ENCODE measurements at regions not wholly inside any gene's neighbourhood (a gene's known extent, or its start where the extent isn't known, plus 50 kb on each side); places are given as distances from the start of the nearest gene placed in this dataset.

- no peak overlapping the region for H3K9ac ChIP-seq (ENCODE audit: insufficient read length, low read depth)
- H3K27me3 ChIP-seq (ENCODE audit: insufficient read depth, insufficient read length) = no peaks in the 10 kb centered on the region
- H3K4me1 ChIP-seq (ENCODE audit: insufficient read depth, insufficient read length) = no peaks in the 10 kb centered on the region
- H3K9me3 ChIP-seq (ENCODE audit: insufficient read depth, low read length) = no peaks in the 10 kb centered on the region
- TF ChIP-seq SUZ12 (IDR thresholded peaks at IDR 0.05; ENCODE audit: extremely low read depth, insufficient read depth, insufficient read length) = no peak
- no peak for DNase-seq (ENCODE audit: low read depth, low spot score)
- no peaks in the 10 kb centered on the region for H3K36me3 ChIP-seq (ENCODE audit: insufficient read depth, insufficient read length, low read length)
- H3K4me3 ChIP-seq (ENCODE audit: insufficient read length, low read depth) = no peak overlapping the region
These were observed 326.1 kb downstream of the TDRD15 start for GRCh38 chr2:21449881-21450280.

GRCh38 chr2:21451403-21451802 lies 327.6 kb downstream of the TDRD15 start:
- no peak overlapping the region for H3K9ac ChIP-seq (ENCODE audit: insufficient read length, low read depth)
- no peaks in the 10 kb centered on the region for H3K4me1 ChIP-seq (ENCODE audit: insufficient read depth, insufficient read length)
- TF ChIP-seq YY1 (IDR thresholded peaks at IDR 0.05; ENCODE audit: insufficient read depth, insufficient read length) = no peak
- TF ChIP-seq ZNF274 (IDR thresholded peaks at IDR 0.05; ENCODE audit: low read depth, low read length) = no peak
- no peak for TF ChIP-seq SUZ12 (IDR thresholded peaks at IDR 0.05; ENCODE audit: extremely low read depth, insufficient read depth, insufficient read length)
- H3K27me3 ChIP-seq (ENCODE audit: insufficient read depth, insufficient read length) = no peaks in the 10 kb centered on the region
- no peaks in the 10 kb centered on the region for H3K36me3 ChIP-seq (ENCODE audit: insufficient read depth, insufficient read length, low read length)
- H3K4me3 ChIP-seq (ENCODE audit: insufficient read length, low read depth) = no peak overlapping the region
- no peak for DNase-seq (ENCODE audit: low read depth, low spot score)
- no peaks in the 10 kb centered on the region for H3K9me3 ChIP-seq (ENCODE audit: insufficient read depth, low read length)

DNA sequence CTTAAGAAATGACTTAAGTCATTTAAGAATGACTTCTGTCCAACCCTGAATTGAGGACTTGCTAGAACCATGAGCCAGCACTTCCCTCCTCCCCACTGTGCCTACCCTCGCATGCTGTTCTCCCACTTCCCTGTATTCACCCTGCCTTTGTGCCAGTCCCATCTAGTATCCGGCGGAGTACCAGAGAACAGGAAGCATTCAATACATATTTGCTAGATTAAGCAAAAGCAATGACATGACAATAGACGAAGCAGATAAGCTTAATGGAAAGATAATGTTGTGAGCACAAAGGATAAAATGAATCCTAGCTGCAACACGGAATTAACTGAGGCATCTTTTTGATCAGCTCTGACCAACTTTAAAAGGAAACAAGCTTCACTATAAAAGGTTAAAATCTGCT lies 328.5 kb downstream of the TDRD15 start:
- Histone ChIP-seq H3K4me1 (ENCODE audit: insufficient read depth, insufficient read length) (no peaks in the 10 kb centered on the region), H3K27me3 (ENCODE audit: insufficient read depth, insufficient read length) (no peaks in the 10 kb centered on the region), H3K9me3 (ENCODE audit: insufficient read depth, low read length) (0 out of 2 replicates have a peak, but pooled peaks cover 5% of the 10 kb centered on the region), H3K4me3 (ENCODE audit: insufficient read length, low read depth) (no peak overlapping the region), H3K36me3 (ENCODE audit: insufficient read depth, insufficient read length, low read length) (no peaks in the 10 kb centered on the region), H3K9ac (ENCODE audit: insufficient read length, low read depth) (no peak overlapping the region)
- DNase-seq (ENCODE audit: low read depth, low spot score) = no peak
- TF ChIP-seq ZNF274 (IDR thresholded peaks at IDR 0.05; ENCODE audit: low read depth, low read length) (no peak), SUZ12 (IDR thresholded peaks at IDR 0.05; ENCODE audit: extremely low read depth, insufficient read depth, insufficient read length) (no peak), YY1 (IDR thresholded peaks at IDR 0.05; ENCODE audit: insufficient read depth, insufficient read length) (no peak)

DNA sequence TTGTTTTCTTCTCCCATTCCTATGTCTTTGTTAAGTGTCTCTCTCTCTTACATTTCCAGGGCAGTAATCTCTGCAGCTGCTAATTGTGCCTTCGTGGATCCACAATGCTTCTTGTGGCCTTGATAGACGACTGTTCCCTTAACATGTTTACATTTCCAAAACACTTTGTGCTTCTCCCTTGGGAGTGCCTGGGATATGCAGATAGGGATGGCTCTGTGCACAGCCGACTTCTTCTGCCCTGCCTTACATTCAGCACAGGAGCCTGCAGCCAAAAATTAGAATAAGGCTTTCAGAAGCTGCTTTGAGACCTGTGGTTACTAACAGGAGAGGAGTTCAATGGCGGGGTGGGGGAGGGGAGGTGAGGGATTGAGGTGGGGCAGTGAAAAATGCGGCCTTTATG lies 328.9 kb downstream of the TDRD15 start:
- Histone ChIP-seq H3K9me3 (ENCODE audit: insufficient read depth, low read length) (0 out of 2 replicates have a peak, but pooled peaks cover 5% of the 10 kb centered on the region), H3K27me3 (ENCODE audit: insufficient read depth, insufficient read length) (no peaks in the 10 kb centered on the region), H3K4me1 (ENCODE audit: insufficient read depth, insufficient read length) (no peaks in the 10 kb centered on the region), H3K36me3 (ENCODE audit: insufficient read depth, insufficient read length, low read length) (no peaks in the 10 kb centered on the region), H3K9ac (ENCODE audit: insufficient read length, low read depth) (no peak overlapping the region), H3K4me3 (ENCODE audit: insufficient read length, low read depth) (no peak overlapping the region)
- DNase-seq (ENCODE audit: low read depth, low spot score) = peak; percentile 32
- no peak for TF ChIP-seq ZNF274 (IDR thresholded peaks at IDR 0.05; ENCODE audit: low read depth, low read length)
- TF ChIP-seq SUZ12 (IDR thresholded peaks at IDR 0.05; ENCODE audit: extremely low read depth, insufficient read depth, insufficient read length) = no peak
- TF ChIP-seq YY1 (IDR thresholded peaks at IDR 0.05; ENCODE audit: insufficient read depth, insufficient read length) = no peak

DNA sequence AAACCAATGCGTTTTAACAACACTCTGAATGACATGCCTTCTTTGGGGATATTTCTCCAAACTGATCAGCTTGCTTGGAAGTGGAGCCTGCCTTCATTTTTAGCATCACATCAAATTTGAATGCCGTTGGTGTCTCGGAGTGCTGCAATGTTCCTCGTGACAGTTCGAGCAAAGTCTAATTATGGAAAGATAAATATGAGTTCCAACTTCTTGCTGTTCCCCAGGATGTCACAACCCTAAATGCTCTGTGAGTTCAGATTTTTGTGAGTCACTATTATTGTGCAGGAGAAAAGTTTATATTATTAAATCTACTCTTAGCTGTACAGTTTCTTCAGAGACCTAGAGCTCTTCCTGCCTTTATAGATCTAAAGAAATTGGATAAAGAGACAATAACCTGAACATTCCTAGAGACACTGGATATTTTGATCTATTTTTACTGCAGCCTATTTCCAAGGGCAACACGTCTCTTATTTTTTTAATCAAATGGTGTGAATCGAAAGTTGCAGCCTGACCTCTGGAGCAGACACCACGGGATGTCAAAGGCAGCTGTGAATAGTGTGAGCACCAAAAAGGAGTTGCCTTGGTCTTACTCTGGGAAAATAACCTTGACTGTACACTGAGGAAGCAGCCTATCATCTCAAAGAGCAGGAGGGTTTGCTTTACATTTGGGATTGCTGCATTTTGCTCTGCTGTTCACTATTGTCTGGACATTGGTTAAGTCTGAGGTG lies 330.1 kb downstream of the TDRD15 start:
- no peaks in the 10 kb centered on the region for H3K27me3 ChIP-seq (ENCODE audit: insufficient read depth, insufficient read length)
- H3K9me3 ChIP-seq (ENCODE audit: insufficient read depth, low read length) = 0 out of 2 replicates have a peak, but pooled peaks cover 5% of the 10 kb centered on the region
- TF ChIP-seq ZNF274 (IDR thresholded peaks at IDR 0.05; ENCODE audit: low read depth, low read length) = no peak
- no peak for TF ChIP-seq SUZ12 (IDR thresholded peaks at IDR 0.05; ENCODE audit: extremely low read depth, insufficient read depth, insufficient read length)
- no peak for TF ChIP-seq YY1 (IDR thresholded peaks at IDR 0.05; ENCODE audit: insufficient read depth, insufficient read length)
- no peak overlapping the region for H3K9ac ChIP-seq (ENCODE audit: insufficient read length, low read depth)
- H3K36me3 ChIP-seq (ENCODE audit: insufficient read depth, insufficient read length, low read length) = no peaks in the 10 kb centered on the region
- no peaks in the 10 kb centered on the region for H3K4me1 ChIP-seq (ENCODE audit: insufficient read depth, insufficient read length)
- no peak for DNase-seq (ENCODE audit: low read depth, low spot score)
- no peak overlapping the region for H3K4me3 ChIP-seq (ENCODE audit: insufficient read length, low read depth)

DNA sequence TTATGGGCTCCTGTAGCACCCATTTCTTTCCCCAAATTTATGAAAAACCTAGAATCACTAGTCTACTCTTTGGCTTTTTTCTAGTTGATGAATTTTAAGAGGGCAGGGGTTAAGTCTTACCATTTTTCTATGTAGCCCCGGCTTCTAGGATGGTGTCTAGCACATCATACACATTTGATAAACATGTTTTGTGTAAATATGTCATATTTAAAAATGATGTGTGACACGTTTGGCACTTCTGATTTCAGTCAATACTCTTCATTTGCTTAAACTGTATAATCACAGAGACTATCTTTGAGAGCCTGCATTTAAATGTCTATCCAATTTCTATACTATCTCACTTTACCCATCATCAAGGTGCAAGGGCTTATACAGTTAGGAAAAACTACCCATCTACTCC lies 331.1 kb downstream of the TDRD15 start:
- no peaks in the 10 kb centered on the region for H3K36me3 ChIP-seq (ENCODE audit: insufficient read depth, insufficient read length, low read length)
- H3K4me1 ChIP-seq (ENCODE audit: insufficient read depth, insufficient read length) = no peaks in the 10 kb centered on the region
- H3K27me3 ChIP-seq (ENCODE audit: insufficient read depth, insufficient read length) = no peaks in the 10 kb centered on the region
- H3K9ac ChIP-seq (ENCODE audit: insufficient read length, low read depth) = no peak overlapping the region
- no peak overlapping the region for H3K4me3 ChIP-seq (ENCODE audit: insufficient read length, low read depth)
- no peak for DNase-seq (ENCODE audit: low read depth, low spot score)
- no peak for TF ChIP-seq YY1 (IDR thresholded peaks at IDR 0.05; ENCODE audit: insufficient read depth, insufficient read length)
- TF ChIP-seq ZNF274 (IDR thresholded peaks at IDR 0.05; ENCODE audit: low read depth, low read length) = no peak
- no peak for TF ChIP-seq SUZ12 (IDR thresholded peaks at IDR 0.05; ENCODE audit: extremely low read depth, insufficient read depth, insufficient read length)
- 0 out of 2 replicates have a peak, but pooled peaks cover 5% of the 10 kb centered on the region for H3K9me3 ChIP-seq (ENCODE audit: insufficient read depth, low read length)

DNA sequence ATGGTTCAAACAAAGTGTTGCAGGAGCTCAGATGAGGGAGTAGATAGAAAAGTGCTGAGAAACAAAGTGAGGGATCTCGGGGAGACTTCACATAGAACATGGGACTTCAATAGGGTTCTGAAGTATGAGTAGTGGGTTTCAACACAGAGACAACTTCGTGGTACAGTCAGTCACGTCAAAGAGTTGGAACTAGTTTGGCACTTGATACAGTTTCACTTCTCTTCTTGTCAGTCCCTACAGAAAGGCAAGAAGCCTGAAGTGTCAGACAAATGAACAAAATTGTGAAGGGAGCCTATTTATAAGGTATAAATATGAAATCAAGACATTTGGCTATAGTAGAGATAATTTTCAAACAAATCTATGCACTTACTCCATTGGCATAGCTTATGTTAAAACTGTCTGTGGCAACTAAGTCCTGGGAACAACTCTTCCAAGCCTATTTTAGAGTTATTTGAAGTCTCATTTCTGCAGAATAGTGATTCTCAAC lies 338.0 kb downstream of the TDRD15 start:
- H3K9me3 ChIP-seq (ENCODE audit: insufficient read depth, low read length) = 0 out of 2 replicates have a peak, but pooled peaks cover 3% of the 10 kb centered on the region
- no peaks in the 10 kb centered on the region for H3K27me3 ChIP-seq (ENCODE audit: insufficient read depth, insufficient read length)
- no peak for TF ChIP-seq YY1 (IDR thresholded peaks at IDR 0.05; ENCODE audit: insufficient read depth, insufficient read length)
- TF ChIP-seq SUZ12 (IDR thresholded peaks at IDR 0.05; ENCODE audit: extremely low read depth, insufficient read depth, insufficient read length) = no peak
- TF ChIP-seq ZNF274 (IDR thresholded peaks at IDR 0.05; ENCODE audit: low read depth, low read length) = no peak
- no peak for DNase-seq (ENCODE audit: low read depth, low spot score)
- H3K4me1 ChIP-seq (ENCODE audit: insufficient read depth, insufficient read length) = no peaks in the 10 kb centered on the region
- H3K9ac ChIP-seq (ENCODE audit: insufficient read length, low read depth) = no peak overlapping the region
- H3K36me3 ChIP-seq (ENCODE audit: insufficient read depth, insufficient read length, low read length) = no peaks in the 10 kb centered on the region
- no peak overlapping the region for H3K4me3 ChIP-seq (ENCODE audit: insufficient read length, low read depth)
